ENCODE measurements at regions not wholly inside any gene's neighbourhood (a gene's known extent, or its start where the extent isn't known, plus 50 kb on each side); places are given as distances from the start of the nearest gene placed in this dataset.

- DNase-seq: no peak
Observed at GRCh38 chr5:171580502-171581265, 161.2 kb downstream of the FGF18 start.

DNA sequence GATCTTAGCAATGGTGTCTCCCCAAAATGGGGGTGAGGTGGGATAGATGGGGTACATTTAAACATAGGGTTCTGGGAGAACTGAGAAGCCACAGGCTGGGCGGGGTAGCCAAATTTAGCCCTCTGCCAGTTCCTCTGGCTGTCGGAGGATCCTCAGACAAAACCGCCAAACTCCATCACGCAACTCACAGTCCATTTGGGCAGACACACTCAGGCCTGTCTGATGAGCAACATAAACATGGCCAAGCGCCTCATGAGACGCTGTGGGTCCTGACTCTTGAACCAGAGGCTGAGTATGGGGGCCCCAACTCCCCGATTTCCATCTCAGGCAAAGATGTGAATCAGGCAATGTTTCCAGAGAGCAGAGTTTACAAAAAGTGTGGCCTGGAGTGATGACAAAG, 162.3 kb downstream of the FGF18 start:
- DNase-seq: no peak

GRCh38 chr5:171582849-171583248, 163.4 kb downstream of the FGF18 start:
- no peak for DNase-seq

DNA sequence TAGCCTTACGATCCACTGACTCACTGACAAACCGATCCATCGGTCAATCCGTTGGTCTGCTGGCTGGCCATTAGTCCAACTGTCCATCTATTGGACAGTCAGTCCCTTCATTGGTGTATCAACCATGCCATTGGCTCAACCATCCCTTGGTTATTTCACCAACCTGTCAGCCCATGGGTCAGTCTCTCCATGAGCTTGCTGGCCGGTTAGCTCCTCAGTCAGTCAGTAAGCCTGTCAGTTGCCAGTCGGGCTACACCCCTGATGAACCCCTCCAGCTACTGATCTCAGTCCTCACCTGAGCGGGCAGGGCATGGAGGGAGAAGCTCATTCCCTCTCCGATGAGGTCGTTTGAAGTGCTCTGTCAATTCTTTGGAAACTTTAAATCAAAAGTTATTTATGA, 166.5 kb downstream of the FGF18 start:
- DNase-seq: no peak

DNA sequence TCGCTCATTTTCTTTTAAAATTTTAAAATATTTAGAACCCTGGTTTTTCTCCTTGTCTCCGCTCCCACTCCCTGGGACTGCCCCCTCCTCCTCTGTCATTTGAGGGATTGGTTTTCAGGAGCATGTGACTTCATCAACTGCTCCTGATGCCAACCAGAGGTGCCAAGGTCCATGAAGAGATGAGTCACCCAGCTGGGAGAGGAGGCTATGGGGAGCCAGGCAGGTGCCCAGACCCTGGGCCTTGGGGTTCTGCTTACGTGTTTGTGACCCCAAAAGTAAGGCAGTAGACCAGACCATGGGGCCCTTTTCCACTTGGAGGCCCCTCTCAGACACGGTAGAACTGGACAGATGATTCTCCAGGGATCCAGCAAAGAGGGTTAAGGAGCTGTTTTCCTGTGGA, 167.0 kb downstream of the FGF18 start:
- DNase-seq: no peak

DNA sequence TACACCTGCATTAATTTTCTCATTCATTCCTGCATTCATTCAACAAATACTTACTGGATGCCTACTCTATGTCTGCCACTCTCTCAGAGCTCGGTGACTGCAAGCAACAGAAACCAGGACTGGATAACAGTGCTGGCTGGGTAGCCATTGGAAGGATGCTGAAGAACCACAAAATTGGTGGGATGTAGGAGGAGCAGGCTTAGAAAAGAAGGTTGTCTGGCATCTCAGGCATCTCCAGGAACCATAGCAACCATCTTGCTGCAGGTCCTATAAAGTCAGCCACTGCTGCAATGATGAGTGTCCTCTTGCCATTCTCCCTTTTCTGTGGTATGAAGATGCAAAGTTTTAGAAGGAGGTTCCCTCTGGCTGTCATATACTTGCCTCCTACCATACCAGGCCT, 168.6 kb downstream of the FGF18 start:
- no peak for DNase-seq

- no peak for DNase-seq
Observed at GRCh38 chr5:171588790-171589189, 169.3 kb downstream of the FGF18 start.

DNA sequence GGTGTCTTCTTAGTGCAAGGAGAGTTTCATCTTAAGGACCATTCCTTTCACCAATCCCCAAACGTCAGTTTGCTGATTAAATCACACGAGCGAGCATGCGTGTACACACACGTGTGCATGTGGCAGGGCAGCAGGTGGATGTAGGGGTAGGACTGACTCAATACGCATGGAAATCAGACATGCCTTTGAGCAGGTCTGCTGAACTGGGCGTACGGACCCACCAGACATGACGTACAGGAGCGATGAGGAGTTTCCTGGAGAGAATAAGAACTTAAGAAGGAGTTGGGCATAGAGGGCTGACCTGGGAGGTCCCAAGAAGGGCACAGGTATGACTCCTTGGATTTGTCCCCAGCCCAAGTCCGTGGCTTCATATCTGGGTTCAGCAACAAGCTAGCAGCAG, 170.0 kb downstream of the FGF18 start:
- DNase-seq: no peak

DNA sequence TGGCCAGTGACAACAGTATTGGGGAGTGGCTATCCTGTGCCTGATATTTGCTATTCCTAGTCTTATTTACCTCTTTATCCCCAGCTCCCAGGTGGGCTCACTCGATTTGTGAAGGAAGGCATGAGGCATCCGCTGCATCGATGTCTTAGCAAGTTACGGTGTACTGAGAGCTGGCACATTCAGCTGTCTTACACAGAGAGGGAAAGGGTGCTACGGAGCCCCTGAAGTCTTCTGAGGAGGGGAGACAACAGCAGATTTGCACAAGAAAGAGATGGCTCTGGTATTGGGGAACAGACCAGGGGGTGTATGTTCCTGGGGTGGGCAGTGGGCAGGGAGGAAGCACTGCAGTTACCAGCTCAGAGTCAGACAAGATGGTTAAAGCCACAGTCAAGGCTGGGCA, 172.6 kb downstream of the FGF18 start:
- DNase-seq: no peak

DNA sequence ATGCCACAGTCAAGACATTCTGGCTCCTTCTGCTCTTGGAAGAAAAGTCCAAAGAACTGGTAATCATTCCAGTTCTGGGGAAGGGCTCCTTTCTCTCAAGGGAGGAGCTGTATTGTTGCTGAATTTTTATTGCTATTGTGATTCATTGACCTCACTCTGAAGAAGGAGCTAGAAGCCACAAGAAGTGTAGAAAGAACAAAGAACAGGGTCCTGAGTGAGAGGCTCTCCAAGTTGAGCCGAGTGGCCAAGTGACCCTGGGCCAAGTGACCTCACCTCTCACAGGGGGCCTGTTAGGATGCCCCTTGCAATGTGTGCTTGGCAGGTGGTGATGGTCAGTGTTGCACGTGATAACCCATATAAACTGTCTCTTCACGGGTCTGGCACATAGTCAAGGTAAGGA, 173.3 kb downstream of the FGF18 start:
- DNase-seq: no peak

DNA sequence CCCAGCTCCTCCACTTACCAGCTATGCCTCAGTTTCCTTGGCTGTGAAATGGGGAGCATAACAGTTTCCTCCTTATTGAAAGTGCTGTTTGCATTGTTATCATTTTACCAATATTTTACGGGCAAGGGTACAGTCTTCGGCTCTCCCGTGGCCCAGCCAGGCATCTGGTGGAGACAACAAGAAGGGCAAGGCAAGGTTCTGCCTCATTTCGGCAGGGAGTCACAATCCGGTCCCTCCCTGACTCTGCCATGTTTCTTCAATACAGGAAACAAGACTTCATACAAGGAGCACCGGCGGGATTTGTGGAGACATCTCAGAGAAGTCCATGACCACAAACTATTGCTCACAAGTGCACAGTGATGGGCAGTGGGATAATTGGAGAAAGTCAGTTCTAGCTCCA, 174.0 kb downstream of the FGF18 start:
- no peak for DNase-seq

- no peak for DNase-seq
Observed at GRCh38 chr5:171593976-171594375, 174.5 kb downstream of the FGF18 start.

DNA sequence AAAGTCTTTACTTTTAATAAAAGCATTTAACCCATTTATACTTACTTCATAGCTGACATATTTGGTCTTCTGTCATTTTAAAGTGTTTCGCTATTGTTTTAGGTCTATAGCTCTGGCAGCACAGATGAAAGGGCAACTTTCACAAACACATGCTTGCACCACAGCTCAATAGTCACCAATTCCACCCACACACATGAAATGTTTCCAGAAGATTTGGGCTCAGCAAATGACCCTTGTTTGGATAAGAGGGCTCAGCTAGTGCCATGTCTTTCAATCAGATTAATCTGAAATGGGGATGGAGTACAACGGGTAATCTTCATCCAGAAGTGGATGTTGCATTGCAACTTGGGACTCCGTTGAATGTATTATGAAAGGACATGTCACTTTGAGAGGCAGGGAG, 176.0 kb downstream of the FGF18 start:
- DNase-seq: no peak

DNA sequence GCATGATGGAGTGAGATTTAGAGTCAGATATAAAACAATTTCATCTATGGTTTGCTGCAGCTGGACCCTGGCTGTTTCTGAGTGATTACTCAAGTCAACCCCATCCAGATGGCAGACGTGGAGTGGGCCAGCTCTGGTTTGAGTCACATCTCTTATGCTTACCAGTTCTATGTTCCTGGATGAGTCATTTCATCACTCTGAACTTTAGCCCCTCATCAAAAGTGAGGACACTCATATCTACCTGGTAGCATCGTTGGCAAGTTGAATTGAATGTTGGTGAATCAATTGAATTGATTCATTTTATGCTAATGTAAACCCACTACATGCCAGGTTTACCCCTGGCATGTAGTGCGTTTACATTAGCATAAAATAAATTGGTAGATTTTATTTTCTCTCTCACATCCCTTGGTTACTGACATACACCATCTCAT, 176.4 kb downstream of the FGF18 start:
- DNase-seq: peak in 1 of 5 donors; percentile 7

DNA sequence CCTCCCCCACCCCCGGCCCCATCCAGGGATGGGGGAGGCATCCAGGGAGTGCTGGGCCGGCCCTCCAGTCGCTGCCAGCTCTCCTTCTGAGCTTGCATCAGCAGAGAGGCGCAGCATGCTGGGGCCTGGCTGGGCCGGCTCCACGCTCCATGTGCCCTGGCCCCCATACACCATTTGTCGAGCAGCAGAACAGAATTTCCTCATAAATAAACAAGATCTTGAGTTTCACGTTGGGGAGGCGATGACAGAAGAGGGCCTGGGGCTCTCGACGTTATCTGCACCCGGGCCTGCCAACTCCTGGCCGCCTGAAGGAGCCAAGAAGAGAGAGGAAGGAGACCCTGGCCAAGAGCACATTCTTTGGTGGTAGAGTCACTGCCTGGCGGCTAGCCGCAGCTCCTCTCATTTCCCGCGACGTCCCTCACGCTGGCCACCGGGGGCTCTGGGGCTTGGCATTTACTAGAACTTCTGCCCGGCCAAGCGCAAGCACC, 177.0 kb downstream of the FGF18 start:
- no peak for DNase-seq

GRCh38 chr5:171597946-171598640, 178.6 kb downstream of the FGF18 start:
- DNase-seq: no peak

GRCh38 chr5:171598641-171599152, 179.2 kb downstream of the FGF18 start:
- DNase-seq: no peak

- DNase-seq: no peak
Observed at GRCh38 chr5:171599411-171599810, 180.0 kb downstream of the FGF18 start.

GRCh38 chr5:171599957-171600612, 180.6 kb downstream of the FGF18 start:
- no peak for DNase-seq

DNA sequence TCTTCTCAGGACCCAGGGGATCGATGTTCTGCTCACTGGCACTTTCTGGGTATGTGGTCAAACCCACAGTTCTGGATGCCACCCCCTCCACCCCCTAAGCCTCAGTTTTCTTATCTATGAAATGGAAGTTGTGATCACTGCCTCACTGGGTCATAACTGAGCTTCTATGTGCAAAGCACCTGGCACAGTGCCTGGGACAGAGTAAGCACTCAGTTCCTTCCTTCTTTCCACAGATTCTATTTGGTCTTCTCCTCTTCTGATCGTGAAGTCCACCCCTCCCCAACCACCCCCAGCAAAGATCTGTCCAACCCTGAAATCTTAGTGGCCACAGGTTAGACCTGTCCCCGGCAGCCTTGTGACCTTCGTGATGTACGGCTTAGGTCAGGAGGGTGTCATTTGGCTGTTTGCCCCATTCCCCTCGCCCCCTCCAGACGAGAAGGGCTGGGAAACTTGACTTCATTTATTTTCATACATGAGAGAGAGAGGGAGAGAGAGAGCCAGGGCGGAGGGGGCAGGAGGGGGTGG, 181.4 kb downstream of the FGF18 start:
- DNase-seq: no peak

- DNase-seq: no peak
Observed at GRCh38 chr5:171601266-171601881, 181.9 kb downstream of the FGF18 start.

DNA sequence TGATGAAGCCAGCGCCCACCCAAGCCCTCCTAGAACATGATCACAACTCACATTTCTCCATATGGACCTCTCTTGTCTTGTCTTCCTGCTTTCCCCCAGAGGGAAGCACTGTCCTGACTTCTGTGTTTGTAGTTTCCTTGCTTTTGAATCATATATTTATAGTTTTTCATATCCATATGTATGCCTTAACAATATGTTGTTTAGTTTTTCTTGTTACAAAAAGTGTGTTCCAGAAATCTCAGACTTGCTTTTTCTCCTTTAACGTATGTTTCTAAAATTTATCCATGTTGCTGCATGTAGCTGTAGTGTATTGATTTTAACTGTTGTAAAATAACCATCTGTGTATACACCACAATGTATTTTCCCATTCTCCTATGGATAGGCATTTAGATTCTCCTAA, 182.0 kb upstream of the SMIM23 start:
- DNase-seq: no peak

GRCh38 chr5:171604195-171604594, 181.4 kb upstream of the SMIM23 start:
- no peak for DNase-seq

Data from T-helper 1 cell (primary cell).